SK-N-SH (cell line): ENCODE measurements at regions not wholly inside any gene's neighbourhood (a gene's known extent, or its start where the extent isn't known, plus 50 kb on each side); places are given as distances from the start of the nearest gene placed in this dataset.

ENCODE experiments used
- EZH2phosphoT487 ChIP-seq: fragments of 200-600 bp; sonication (generic); IDR thresholded peaks from 2 replicates; pipeline ENCODE4 v1.6.1; 2017; ENCODE audit warnings: low read depth, mixed run types, mild to moderate bottlenecking, antibody characterized with exemption, moderate library complexity, borderline replicate concordance
- GABPA ChIP-seq: IDR thresholded peaks from 2 replicates; pipeline ENCODE4 v1.4.0; 2012; ENCODE audit warnings: low read depth, mild to moderate bottlenecking
- JUND ChIP-seq: IDR thresholded peaks from 2 replicates; pipeline ENCODE4 v1.4.0; 2012
- MXI1 ChIP-seq: IDR thresholded peaks from 2 replicates; pipeline ENCODE4 v1.6.1; 2012; ENCODE audit warnings: mild to moderate bottlenecking, low read depth, low read length, improper control_type of control experiment
- POLR2AphosphoS5 ChIP-seq: IDR thresholded peaks from 2 replicates; pipeline ENCODE4 v1.6.1; 2012; ENCODE audit warnings: low read depth, low read length
- RFX5 ChIP-seq: IDR thresholded peaks from 2 replicates; pipeline ENCODE4 v1.6.1; 2012; ENCODE audit warnings: mild to moderate bottlenecking, improper control_type of control experiment, low read length
- TAF1 ChIP-seq: IDR thresholded peaks from 2 replicates; pipeline ENCODE4 v1.6.1; 2012; ENCODE audit warnings: low read depth, mild to moderate bottlenecking, low read length, moderate library complexity, borderline replicate concordance
- TF ChIP-seq, protein P1 (sequence below): fragments of 200-600 bp; sonication (generic); IDR thresholded peaks from 2 replicates; pipeline ENCODE4 v1.6.1; 2017; ENCODE audit warnings: antibody characterized with exemption, mild to moderate bottlenecking, moderate library complexity
- TF ChIP-seq, protein P2 (sequence below): IDR thresholded peaks from 2 replicates; pipeline ENCODE4 v1.6.1; 2012; ENCODE audit warnings: mild to moderate bottlenecking, low read depth, low read length, moderate library complexity
- TF ChIP-seq, protein P3 (sequence below): IDR thresholded peaks from 2 replicates; pipeline ENCODE4; 2012
- TF ChIP-seq, protein P4 (sequence below): fragments of 150-350 bp; IDR thresholded peaks from 2 replicates; pipeline ENCODE4 v1.6.1; 2017; ENCODE audit warnings: antibody characterized with exemption, low read length, low read depth, borderline replicate concordance

DNA sequence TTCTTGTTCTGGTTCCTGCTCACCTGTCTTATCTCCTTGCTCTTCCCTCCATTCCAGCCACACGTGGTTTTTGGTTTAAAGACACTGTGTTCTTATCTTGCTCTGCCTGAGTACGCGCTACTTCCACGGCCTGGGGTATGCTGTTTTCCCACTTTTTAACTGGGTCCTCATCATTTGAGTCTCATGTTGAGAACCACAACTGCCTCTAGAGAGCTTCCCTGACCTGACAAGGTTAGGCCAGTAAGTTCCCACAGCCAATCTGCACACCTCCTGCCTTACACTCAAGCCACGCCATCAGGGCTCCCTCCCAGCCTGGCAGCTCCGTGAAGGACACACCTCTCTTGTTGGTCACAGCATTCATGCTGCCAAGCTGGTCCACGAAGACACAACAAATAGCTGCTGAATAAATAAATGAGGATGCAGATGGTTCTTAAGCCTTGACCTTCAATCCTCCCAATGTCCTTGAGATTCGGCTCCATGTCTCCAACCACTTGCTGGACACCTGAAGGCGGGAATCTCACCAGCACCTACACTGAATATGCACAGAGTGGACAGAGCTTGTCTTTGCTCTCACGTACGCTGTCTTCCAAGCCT lies 201.7 kb upstream of the KLF14 start:
- TF ChIP-seq, protein P1, sequence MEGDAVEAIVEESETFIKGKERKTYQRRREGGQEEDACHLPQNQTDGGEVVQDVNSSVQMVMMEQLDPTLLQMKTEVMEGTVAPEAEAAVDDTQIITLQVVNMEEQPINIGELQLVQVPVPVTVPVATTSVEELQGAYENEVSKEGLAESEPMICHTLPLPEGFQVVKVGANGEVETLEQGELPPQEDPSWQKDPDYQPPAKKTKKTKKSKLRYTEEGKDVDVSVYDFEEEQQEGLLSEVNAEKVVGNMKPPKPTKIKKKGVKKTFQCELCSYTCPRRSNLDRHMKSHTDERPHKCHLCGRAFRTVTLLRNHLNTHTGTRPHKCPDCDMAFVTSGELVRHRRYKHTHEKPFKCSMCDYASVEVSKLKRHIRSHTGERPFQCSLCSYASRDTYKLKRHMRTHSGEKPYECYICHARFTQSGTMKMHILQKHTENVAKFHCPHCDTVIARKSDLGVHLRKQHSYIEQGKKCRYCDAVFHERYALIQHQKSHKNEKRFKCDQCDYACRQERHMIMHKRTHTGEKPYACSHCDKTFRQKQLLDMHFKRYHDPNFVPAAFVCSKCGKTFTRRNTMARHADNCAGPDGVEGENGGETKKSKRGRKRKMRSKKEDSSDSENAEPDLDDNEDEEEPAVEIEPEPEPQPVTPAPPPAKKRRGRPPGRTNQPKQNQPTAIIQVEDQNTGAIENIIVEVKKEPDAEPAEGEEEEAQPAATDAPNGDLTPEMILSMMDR: no peak
- no peak for TF ChIP-seq TAF1
- TF ChIP-seq POLR2AphosphoS5: no peak
- TF ChIP-seq GABPA: no peak
- TF ChIP-seq JUND: no peak
- TF ChIP-seq RFX5: no peak
- TF ChIP-seq, protein P2, sequence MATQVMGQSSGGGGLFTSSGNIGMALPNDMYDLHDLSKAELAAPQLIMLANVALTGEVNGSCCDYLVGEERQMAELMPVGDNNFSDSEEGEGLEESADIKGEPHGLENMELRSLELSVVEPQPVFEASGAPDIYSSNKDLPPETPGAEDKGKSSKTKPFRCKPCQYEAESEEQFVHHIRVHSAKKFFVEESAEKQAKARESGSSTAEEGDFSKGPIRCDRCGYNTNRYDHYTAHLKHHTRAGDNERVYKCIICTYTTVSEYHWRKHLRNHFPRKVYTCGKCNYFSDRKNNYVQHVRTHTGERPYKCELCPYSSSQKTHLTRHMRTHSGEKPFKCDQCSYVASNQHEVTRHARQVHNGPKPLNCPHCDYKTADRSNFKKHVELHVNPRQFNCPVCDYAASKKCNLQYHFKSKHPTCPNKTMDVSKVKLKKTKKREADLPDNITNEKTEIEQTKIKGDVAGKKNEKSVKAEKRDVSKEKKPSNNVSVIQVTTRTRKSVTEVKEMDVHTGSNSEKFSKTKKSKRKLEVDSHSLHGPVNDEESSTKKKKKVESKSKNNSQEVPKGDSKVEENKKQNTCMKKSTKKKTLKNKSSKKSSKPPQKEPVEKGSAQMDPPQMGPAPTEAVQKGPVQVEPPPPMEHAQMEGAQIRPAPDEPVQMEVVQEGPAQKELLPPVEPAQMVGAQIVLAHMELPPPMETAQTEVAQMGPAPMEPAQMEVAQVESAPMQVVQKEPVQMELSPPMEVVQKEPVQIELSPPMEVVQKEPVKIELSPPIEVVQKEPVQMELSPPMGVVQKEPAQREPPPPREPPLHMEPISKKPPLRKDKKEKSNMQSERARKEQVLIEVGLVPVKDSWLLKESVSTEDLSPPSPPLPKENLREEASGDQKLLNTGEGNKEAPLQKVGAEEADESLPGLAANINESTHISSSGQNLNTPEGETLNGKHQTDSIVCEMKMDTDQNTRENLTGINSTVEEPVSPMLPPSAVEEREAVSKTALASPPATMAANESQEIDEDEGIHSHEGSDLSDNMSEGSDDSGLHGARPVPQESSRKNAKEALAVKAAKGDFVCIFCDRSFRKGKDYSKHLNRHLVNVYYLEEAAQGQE: no peak
- no peak for TF ChIP-seq EZH2phosphoT487
- no peak for TF ChIP-seq MXI1
- TF ChIP-seq, protein P3, sequence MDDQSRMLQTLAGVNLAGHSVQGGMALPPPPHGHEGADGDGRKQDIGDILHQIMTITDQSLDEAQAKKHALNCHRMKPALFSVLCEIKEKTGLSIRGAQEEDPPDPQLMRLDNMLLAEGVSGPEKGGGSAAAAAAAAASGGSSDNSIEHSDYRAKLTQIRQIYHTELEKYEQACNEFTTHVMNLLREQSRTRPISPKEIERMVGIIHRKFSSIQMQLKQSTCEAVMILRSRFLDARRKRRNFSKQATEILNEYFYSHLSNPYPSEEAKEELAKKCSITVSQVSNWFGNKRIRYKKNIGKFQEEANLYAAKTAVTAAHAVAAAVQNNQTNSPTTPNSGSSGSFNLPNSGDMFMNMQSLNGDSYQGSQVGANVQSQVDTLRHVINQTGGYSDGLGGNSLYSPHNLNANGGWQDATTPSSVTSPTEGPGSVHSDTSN: no peak
- TF ChIP-seq, protein P4, sequence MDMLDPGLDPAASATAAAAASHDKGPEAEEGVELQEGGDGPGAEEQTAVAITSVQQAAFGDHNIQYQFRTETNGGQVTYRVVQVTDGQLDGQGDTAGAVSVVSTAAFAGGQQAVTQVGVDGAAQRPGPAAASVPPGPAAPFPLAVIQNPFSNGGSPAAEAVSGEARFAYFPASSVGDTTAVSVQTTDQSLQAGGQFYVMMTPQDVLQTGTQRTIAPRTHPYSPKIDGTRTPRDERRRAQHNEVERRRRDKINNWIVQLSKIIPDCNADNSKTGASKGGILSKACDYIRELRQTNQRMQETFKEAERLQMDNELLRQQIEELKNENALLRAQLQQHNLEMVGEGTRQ: no peak
